ENCODE measurements at regions not wholly inside any gene's neighbourhood (a gene's known extent, or its start where the extent isn't known, plus 50 kb on each side); places are given as distances from the start of the nearest gene placed in this dataset.
A peak's percentile ranks its signal among the peaks of the same experiment; 100 is the strongest.

- no peak for DNase-seq
Measured at GRCh38 chr4:173855015-173855414, 325.0 kb upstream of the HAND2 start.

GRCh38 chr4:173852775-173853174 is 322.7 kb upstream of the HAND2 start:
- DNase-seq = no peak

DNA sequence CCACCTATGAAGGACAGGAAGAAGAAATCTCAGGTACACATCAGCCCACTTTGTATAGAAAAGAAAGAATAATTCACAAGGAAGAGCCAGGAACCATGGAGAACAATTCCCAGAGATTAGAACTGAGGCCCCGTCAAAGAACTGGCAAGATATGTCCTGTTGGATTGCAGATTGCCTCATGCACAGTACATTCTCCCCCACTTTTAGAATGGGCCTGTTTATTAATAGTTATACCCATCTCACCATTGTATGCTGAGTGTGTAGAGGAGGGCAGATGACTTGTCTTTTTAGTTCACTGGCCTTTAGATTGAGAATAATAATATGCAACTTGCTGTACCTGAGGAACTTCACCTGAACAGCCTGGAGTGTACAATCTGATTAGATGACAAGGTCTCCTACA is 315.6 kb upstream of the HAND2 start:
- no peak for DNase-seq

DNA sequence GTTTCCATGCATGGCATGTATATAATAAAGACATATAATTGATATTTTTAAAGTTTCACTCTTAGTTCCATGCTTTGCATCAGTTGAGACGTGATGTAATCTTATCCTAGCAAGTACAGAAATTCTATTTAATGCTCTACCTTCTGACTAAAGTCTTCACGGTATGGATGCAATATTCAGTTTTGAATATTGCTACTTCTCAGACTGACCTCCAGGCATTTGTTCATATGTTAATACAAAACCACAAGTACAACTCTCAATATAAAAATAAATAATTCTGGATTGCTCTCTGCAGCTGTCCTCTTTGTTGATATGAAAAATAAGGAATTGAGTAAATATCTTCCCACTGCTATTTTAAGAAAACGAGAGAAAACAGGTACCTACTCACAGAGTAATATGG is 309.8 kb upstream of the HAND2 start:
- no peak for DNase-seq

DNA sequence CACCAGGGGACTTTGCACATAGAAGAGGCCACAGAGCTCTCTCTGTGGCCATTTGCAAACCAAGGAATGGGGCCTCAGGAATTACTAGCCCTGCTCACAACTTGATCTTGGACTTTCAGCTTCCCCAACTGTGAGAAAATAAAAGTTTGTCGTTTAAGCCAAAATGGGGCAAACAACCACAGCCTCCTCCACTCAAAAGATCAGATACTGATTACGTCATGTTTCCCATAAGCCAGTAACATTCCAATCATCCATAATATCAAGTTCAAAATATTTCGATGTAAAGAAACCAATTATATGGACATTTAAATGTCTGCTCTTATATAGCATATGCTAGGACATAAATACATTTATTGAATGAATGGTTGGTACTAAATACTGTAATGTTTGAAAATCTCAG is 307.5 kb upstream of the HAND2 start:
- DNase-seq = no peak

DNA sequence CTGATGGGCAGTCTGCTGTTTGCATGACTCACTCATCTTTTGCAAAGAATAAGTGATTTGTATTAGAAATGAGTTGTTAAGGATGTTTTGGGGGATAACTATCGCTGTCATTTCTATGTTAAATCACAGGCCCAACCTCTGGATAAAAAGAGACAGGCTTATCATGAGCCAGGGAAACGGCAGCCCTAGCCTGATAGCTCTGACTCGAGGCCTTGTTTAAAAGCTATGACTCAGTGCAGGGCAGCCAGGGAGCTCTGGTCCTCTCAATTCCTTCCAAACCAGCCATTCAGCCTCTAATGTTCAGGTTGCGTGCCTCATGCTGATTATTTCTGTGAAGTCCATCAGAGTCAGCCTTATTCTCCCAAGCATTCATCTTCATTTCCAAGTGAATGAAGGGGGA is 305.9 kb upstream of the HAND2 start:
- DNase-seq = peak in 13 of 56 donors; percentile 0 to 41 (median 2)

GRCh38 chr4:173834151-173834550 is 304.1 kb upstream of the HAND2 start:
- no peak for DNase-seq

- no peak for DNase-seq
Measured at GRCh38 chr4:173829565-173829964, 299.5 kb upstream of the HAND2 start.

DNA sequence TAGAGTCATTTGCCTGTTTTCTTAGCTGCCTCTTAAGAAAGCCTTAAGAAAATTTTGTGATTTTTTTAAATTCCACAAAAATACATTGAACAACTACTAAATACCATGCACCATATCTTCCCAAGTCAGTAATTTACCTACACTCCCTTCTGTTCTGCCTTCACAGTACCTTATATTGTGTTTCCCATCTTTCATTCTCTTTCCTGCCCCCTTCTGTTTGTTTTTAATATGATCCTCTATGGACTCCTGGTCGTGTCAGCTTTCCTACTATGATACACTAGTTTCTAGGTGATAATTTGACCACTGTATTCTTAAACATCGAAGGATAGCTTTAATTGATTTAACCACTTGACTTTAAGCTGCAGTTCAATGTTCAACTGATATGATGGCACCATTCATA is 297.7 kb upstream of the HAND2 start:
- no peak for DNase-seq

GRCh38 chr4:173821876-173822275 is 291.8 kb upstream of the HAND2 start:
- DNase-seq = no peak

- DNase-seq = no peak
Measured at GRCh38 chr4:173821036-173821435, 291.0 kb upstream of the HAND2 start.

DNA sequence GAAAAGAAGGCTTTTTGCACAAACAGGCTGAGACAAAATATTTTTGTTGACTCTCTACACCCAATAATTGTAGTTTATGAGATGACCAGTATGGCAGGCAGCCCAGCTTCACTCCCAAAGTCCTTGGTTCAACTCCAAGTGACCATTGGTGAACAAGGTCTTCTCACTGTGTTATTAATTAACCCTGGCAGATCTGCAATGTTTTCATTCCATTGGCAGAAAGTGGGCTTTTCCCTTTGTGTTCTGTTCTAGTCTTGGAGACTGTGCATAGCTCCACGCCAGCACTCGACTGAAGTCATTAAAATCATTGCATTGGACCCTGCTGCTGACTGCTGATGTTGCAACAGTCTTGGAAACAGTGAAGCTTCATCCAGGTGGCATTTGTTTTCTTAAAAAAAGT is 277.3 kb upstream of the HAND2 start:
- peak in 13 of 56 donors; percentile 0 to 61 (median 9) for DNase-seq

GRCh38 chr4:173805884-173806283 is 275.9 kb upstream of the HAND2 start:
- DNase-seq = no peak

- DNase-seq = no peak
Measured at GRCh38 chr4:173802662-173803022, 272.6 kb upstream of the HAND2 start.

DNA sequence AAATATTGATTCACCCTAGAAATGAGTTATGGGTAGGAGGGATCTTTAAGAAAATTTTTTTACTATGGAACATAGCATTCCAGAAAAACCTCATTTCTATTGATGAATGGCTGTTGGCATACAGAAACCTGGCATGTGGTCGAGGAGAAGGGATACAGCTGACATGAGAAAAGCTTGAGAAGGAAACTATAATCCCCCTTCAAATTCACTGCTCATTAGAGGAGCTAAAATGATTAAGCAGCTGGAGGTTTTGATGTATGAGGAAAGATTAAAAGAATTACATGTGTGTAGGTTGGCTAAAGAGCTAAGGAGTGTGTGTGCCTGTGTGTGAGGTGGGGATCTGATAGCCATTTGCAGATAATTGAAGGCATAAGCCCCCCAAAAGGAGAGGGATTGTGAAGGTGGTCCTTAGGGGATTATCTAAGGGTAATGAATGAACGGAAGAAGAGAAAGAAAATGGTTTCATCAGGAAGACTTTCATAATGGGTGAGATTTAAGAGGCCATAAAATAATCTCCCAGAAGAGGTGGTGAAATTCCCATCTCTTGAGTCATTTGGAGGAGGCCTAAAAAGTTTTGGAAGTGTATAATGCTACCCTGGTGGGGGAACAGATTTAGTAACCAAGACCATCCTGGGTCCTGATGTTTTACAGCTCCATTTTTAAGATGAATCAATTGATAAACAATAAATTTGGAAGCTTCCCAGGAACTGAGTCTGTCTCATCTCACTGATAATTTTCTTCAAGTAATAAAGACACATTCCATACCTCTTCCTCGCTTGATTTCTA is 272.0 kb upstream of the HAND2 start:
- no peak for DNase-seq

- no peak for DNase-seq
Measured at GRCh38 chr4:173801361-173801760, 271.3 kb upstream of the HAND2 start.

DNA sequence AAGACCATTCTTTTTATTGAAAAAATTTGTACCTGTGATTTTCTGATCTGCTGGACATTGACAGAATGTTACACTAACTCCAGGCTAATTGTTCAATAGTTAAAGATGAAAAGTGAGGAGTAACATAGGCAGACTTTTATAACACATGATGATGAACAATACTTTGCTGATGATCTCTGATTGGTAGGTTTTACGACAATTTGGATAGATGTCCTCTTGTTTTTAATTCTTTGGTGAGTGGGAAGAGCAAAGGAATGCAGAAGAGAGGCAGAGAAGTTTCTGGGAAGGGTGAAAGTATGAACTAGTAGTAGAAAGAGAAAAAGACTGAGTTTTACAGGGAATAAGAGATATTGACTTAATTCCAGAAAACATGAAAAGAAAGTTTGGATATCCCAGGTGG is 267.3 kb upstream of the HAND2 start:
- no peak for DNase-seq

DNA sequence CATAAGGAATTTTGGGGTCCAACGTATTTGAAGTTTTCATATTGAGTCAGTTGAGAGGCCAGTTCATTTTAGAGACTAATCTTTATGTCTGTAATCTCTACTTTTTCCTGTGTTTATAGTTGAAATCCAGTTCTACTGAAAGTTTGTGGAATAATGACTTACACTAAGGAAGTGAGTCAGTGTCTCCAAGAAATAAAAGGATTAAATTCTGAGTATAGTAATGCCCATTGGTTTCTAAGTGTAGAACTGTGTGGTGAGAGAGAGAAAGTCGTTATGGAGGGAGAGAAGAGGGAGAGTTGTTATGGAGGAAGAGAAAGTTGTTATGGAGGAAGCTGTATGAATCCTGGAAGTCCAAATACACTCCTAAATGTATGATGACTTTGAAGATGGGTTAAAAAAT is 264.6 kb upstream of the HAND2 start:
- DNase-seq = no peak

GRCh38 chr4:173793937-173794510 is 264.0 kb upstream of the HAND2 start:
- no peak for DNase-seq

DNA sequence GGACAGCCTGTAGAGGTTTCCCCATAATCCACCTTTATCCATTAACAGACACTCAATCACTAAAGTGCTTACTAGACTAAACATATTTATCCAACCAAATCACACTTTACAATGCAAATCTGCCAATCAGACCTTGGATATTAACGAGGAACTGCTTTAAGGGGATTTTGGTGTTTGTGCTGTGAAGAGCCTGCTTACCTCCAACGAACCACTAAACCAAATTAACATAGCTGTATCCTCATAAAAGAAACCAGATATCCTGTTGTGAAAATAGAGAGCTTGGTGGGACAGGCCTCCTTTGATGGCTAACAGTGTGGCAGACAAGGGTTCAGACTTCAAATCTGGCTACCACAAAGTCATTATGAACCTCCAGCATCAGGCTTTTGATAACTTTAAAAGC is 252.6 kb upstream of the HAND2 start:
- DNase-seq = no peak

- DNase-seq = no peak
Measured at GRCh38 chr4:173777921-173778320, 247.9 kb upstream of the HAND2 start.

- no peak for DNase-seq
Measured at GRCh38 chr4:173777421-173777820, 247.4 kb upstream of the HAND2 start.

GRCh38 chr4:173769568-173769967 is 239.5 kb upstream of the HAND2 start:
- DNase-seq = no peak

DNA sequence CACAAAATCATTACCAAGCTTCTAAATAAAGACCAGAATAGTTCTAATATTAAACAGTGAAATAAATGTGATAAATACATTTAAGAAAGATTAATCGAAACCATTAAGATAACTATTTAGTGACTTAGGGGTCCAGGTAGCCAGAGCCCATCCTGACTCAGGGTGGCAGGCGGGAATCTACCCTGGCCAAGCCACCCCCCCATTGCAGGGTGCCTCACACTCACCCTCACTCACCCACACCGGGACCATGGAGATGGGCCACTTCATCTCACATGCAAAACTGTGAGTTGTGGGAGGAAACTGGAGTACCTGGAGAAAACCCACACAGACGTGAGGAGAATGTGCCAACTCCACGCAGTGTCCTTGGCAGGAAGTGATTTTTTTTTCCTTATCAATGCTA is 237.6 kb upstream of the HAND2 start:
- DNase-seq = no peak

All from nucleus accumbens (tissue), 56 donors.